T-helper 17 cell (primary cell): ENCODE measurements at regions not wholly inside any gene's neighbourhood (a gene's known extent, or its start where the extent isn't known, plus 50 kb on each side); places are given as distances from the start of the nearest gene placed in this dataset.

Source experiments
- ATAC-seq: fragments of 150-1000 bp; cut with Tn5 transposase; 2 replicates; pipeline ENCODE4 v1.10.0; 2021; ENCODE audit warnings: mild to moderate bottlenecking, moderate library complexity
- DNase-seq, 3 donors: peaks; one replicate each; pipeline versions ENCODE4 v3.0.0 to v3.0.0-alpha.2; 2020 to 2021
- H3K9me3 ChIP-seq: one replicate; pipeline ENCODE4 v1.7.0; 2013; ENCODE audit warnings: low read length, mild to moderate bottlenecking; ENCODE audit not compliant: control insufficient read depth, poor library complexity, severe bottlenecking
- H3K27ac Mint-ChIP-seq: one replicate; pipeline ENCODE4 v1.8.0; 2022; ENCODE audit warnings: mild to moderate bottlenecking, moderate library complexity, mixed read lengths
- H3K27me3 Mint-ChIP-seq: one replicate; pipeline ENCODE4 v1.8.0; 2022; ENCODE audit warnings: mixed read lengths
- H3K36me3 Mint-ChIP-seq: one replicate; pipeline ENCODE4 v1.8.0; 2022; ENCODE audit warnings: low read depth, mixed read lengths
- H3K4me1 Mint-ChIP-seq: one replicate; pipeline ENCODE4 v1.8.0; 2022; ENCODE audit warnings: mild to moderate bottlenecking, mixed read lengths
- H3K4me3 Mint-ChIP-seq: one replicate; pipeline ENCODE4 v1.8.0; 2022; ENCODE audit warnings: mild to moderate bottlenecking, moderate library complexity, mixed read lengths

GRCh38 chr10:83179371-83179770 is 959.9 kb upstream of the GHITM start:
- Mint-ChIP-seq H3K27ac (no peak overlapping the region), H3K4me3 (no peak overlapping the region), H3K27me3 (no peaks in the 10 kb centered on the region), H3K4me1 (no peaks in the 10 kb centered on the region), H3K36me3 (no peaks in the 10 kb centered on the region)
- no peaks in the 10 kb centered on the region for H3K9me3 ChIP-seq
- DNase-seq (no peak), ATAC-seq (no peak)

GRCh38 chr10:83182076-83182475 is 957.2 kb upstream of the GHITM start:
- ATAC-seq (no peak), DNase-seq (no peak)
- H3K9me3 ChIP-seq = no peaks in the 10 kb centered on the region
- Mint-ChIP-seq H3K27me3 (no peaks in the 10 kb centered on the region), H3K27ac (no peak overlapping the region), H3K4me3 (no peak overlapping the region), H3K4me1 (no peaks in the 10 kb centered on the region), H3K36me3 (no peaks in the 10 kb centered on the region)

- Mint-ChIP-seq H3K27me3 (no peaks in the 10 kb centered on the region), H3K36me3 (no peaks in the 10 kb centered on the region), H3K4me1 (no peaks in the 10 kb centered on the region), H3K4me3 (no peak overlapping the region), H3K27ac (no peak overlapping the region)
- H3K9me3 ChIP-seq = no peaks in the 10 kb centered on the region
- no peak for DNase-seq
- ATAC-seq = no peak
Measured at GRCh38 chr10:83184641-83185040, 954.7 kb upstream of the GHITM start.

- no peaks in the 10 kb centered on the region for H3K4me1 Mint-ChIP-seq
- H3K27ac Mint-ChIP-seq = no peak overlapping the region
- no peaks in the 10 kb centered on the region for H3K9me3 ChIP-seq
- no peak for ATAC-seq
- DNase-seq = no peak
- H3K36me3 Mint-ChIP-seq = no peaks in the 10 kb centered on the region
- no peak overlapping the region for H3K4me3 Mint-ChIP-seq
- no peaks in the 10 kb centered on the region for H3K27me3 Mint-ChIP-seq
Measured at GRCh38 chr10:83190614-83191013, 948.7 kb upstream of the GHITM start.

- DNase-seq (no peak), ATAC-seq (no peak)
- no peaks in the 10 kb centered on the region for H3K9me3 ChIP-seq
- H3K4me1 Mint-ChIP-seq = no peaks in the 10 kb centered on the region
- H3K27ac Mint-ChIP-seq = no peak overlapping the region
- H3K27me3 Mint-ChIP-seq = no peaks in the 10 kb centered on the region
- H3K4me3 Mint-ChIP-seq = no peak overlapping the region
- H3K36me3 Mint-ChIP-seq = no peaks in the 10 kb centered on the region
Measured at GRCh38 chr10:83193026-83193425, 946.3 kb upstream of the GHITM start.

DNA sequence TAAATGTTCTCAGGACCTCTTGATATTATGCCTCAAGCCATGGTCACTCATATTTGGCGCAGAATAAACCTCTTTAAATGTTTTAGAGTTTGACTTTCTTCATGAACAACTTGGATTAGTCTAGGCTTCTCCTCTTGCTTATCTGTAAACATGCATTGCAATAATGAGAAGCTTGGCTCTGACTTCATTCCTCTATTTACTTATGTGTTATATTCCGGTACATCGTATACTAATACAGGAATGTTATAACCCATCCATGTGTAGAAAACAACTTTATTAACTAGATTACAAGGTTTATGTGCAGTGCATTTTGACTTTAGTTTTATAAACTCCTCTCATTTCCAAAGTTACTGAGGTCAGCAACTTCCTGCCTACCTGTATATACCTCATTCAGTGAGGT is 944.3 kb upstream of the GHITM start:
- Mint-ChIP-seq H3K27ac (no peak overlapping the region), H3K27me3 (no peaks in the 10 kb centered on the region), H3K36me3 (no peaks in the 10 kb centered on the region), H3K4me3 (no peak overlapping the region), H3K4me1 (no peaks in the 10 kb centered on the region)
- no peaks in the 10 kb centered on the region for H3K9me3 ChIP-seq
- DNase-seq (no peak), ATAC-seq (no peak)

- ATAC-seq (no peak), DNase-seq (no peak)
- no peak overlapping the region for H3K4me3 Mint-ChIP-seq
- H3K27ac Mint-ChIP-seq = no peak overlapping the region
- H3K4me1 Mint-ChIP-seq = no peaks in the 10 kb centered on the region
- no peaks in the 10 kb centered on the region for H3K36me3 Mint-ChIP-seq
- H3K27me3 Mint-ChIP-seq = no peaks in the 10 kb centered on the region
- no peaks in the 10 kb centered on the region for H3K9me3 ChIP-seq
Measured at GRCh38 chr10:83199374-83199773, 939.9 kb upstream of the GHITM start.

DNA sequence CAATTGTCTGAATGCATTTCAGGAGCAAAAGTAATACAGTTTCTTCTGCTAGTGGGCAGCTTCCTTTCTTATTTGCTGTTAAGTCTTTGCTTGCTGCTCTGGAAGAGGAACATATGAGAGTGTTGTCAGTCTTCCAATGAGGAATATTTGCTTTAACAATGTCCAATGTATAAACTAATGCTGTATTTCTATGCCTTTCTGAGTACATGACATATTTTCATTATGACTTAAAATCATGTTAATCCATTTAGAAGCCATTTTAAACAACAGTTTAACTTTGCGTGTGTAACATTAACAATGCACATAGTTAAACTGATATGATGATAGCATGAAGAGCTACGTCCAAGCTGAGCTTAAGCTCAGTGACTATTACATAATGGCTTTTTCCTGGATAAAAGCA is 933.4 kb upstream of the GHITM start:
- H3K9me3 ChIP-seq = no peaks in the 10 kb centered on the region
- no peak for ATAC-seq
- Mint-ChIP-seq H3K4me3 (no peak overlapping the region), H3K27ac (no peak overlapping the region), H3K27me3 (no peaks in the 10 kb centered on the region), H3K36me3 (no peaks in the 10 kb centered on the region), H3K4me1 (no peaks in the 10 kb centered on the region)
- DNase-seq = no peak

- H3K9me3 ChIP-seq = peaks cover 2% of the 10 kb centered on the region
- Mint-ChIP-seq H3K36me3 (no peaks in the 10 kb centered on the region), H3K27ac (no peak overlapping the region), H3K27me3 (no peaks in the 10 kb centered on the region), H3K4me3 (no peak overlapping the region), H3K4me1 (no peaks in the 10 kb centered on the region)
- DNase-seq (no peak), ATAC-seq (no peak)
Measured at GRCh38 chr10:83212632-83213334, 926.5 kb upstream of the GHITM start.

DNA sequence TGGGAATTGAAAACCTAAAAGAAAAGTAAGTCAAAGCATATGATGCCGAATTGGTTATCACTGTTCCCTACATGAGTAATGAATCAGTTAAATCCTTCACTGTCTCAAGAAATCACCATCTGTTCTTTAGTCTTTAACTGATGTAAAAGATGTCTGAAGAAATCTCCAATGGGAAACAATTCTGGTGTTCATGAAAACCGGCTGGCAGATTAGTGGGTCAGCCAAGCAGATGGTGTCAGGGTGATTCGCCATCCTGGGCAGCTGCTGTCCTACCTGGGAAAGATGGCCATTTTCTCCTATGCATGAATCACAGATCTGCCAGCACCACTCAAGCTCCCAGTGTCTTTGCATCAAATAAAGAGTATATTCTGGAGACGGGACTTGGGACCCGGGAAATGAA is 925.2 kb upstream of the GHITM start:
- Mint-ChIP-seq H3K4me3 (no peak overlapping the region), H3K27ac (no peak overlapping the region), H3K4me1 (no peaks in the 10 kb centered on the region), H3K27me3 (no peaks in the 10 kb centered on the region), H3K36me3 (no peaks in the 10 kb centered on the region)
- peaks cover 2% of the 10 kb centered on the region for H3K9me3 ChIP-seq
- DNase-seq (no peak), ATAC-seq (no peak)

- no peak overlapping the region for H3K27ac Mint-ChIP-seq
- no peak for DNase-seq
Measured at GRCh38 chr10:83218205-83218604, 921.1 kb upstream of the GHITM start.

DNA sequence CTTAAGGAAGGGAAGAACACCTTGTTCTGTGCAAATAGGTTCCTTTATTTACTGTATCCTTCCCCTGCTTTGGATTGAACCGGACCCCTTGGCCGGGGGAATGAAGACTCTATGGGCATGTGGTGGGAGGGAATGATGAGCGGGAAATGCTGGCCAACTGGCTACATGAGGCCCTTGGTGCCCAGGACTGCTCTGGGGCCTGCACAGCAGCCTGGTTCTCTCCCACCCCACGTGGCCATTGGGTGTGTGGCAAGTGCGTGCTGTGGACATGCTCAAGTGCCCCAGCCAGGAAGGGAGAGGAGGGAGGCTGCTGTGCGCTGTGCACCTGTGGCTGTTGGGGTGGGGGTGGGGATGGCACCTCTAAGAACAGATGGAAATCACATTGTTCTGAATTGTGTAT is 917.0 kb upstream of the GHITM start:
- peaks cover 2% of the 10 kb centered on the region for H3K9me3 ChIP-seq
- no peaks in the 10 kb centered on the region for H3K4me1 Mint-ChIP-seq
- H3K36me3 Mint-ChIP-seq = no peaks in the 10 kb centered on the region
- ATAC-seq (no peak), DNase-seq (no peak)
- no peak overlapping the region for H3K27ac Mint-ChIP-seq
- no peaks in the 10 kb centered on the region for H3K27me3 Mint-ChIP-seq
- no peak overlapping the region for H3K4me3 Mint-ChIP-seq

More at GRCh38 chr10:83218205-83218604, 921.1 kb upstream of the GHITM start:
- H3K9me3 ChIP-seq = peaks cover 2% of the 10 kb centered on the region
- H3K4me1 Mint-ChIP-seq = no peaks in the 10 kb centered on the region
- ATAC-seq = no peak
- no peak overlapping the region for H3K4me3 Mint-ChIP-seq
- H3K36me3 Mint-ChIP-seq = no peaks in the 10 kb centered on the region
- no peaks in the 10 kb centered on the region for H3K27me3 Mint-ChIP-seq

DNA sequence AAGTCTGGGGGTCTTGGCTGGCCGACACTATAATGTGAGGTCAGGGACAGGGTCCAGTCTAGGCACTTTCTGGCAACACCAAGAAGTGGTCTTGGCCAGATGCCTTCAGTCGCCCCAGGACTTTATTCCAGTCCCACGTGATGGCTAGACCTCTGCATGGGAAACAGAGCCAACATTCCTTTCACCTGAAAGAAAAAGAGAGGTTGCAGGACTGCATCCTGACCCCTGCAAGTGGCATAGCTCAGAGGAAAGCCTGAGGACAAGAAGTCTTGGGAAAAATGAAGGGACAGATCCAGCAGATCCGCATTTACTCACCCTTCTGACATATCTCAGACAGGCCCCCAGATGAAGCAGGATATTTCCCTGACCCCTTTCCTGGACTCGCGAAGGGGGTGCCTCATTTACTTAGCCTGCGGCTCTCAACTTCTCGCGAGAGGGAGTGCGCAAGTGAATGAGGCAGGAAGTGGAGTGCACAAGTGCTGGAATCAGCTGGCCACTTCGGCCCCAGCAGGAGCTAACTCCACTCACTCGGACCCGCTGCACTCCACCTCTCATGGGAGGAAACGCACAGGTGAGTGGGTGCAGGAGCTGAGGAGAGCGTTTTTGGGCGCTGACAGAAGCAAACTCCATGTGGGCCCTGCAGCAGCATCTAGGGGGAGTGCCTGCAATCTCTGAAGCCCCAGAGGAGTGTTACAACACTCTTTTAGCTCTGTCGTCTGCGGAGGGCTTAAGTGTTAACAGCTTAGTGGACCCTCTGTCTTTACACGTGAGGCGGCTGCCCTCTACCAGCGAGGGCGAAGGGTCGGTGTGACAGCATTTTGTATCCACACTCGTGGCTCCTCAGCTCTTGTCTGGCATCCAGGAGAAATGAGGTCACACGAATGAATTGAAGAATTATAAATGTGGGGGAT is 916.2 kb upstream of the GHITM start:
- Mint-ChIP-seq H3K4me3 (no peak overlapping the region), H3K4me1 (no peaks in the 10 kb centered on the region), H3K27ac (no peak overlapping the region), H3K36me3 (no peaks in the 10 kb centered on the region), H3K27me3 (no peaks in the 10 kb centered on the region)
- no peaks in the 10 kb centered on the region for H3K9me3 ChIP-seq
- DNase-seq = no peak
- ATAC-seq = no peak

DNA sequence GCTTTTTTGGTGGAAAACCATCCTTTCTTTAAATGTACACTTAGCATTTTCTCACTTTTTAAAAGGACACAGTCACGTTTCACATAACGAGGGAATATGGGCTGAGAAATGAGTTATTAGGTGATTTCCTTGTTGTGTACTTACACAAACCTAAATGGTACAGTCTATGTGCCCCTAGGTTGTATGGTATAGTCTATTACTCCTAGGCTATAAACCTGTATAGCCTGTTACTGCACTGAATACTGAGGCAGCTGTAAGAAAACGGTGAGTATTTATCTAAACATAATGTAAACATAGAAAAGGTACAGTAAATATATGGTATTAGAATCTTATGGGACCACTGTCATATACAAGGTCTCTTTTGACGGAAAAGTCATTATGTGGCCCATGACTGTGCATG is 913.5 kb upstream of the GHITM start:
- H3K9me3 ChIP-seq = no peaks in the 10 kb centered on the region
- no peaks in the 10 kb centered on the region for H3K36me3 Mint-ChIP-seq

More for the DNA sequence above, 913.5 kb upstream of the GHITM start:
- no peak overlapping the region for H3K4me3 Mint-ChIP-seq
- no peak overlapping the region for H3K27ac Mint-ChIP-seq
- DNase-seq (no peak), ATAC-seq (no peak)
- H3K4me1 Mint-ChIP-seq = no peaks in the 10 kb centered on the region
- H3K27me3 Mint-ChIP-seq = no peaks in the 10 kb centered on the region
